ENCODE measurements at regions not wholly inside any gene's neighbourhood (a gene's known extent, or its start where the extent isn't known, plus 50 kb on each side); places are given as distances from the start of the nearest gene placed in this dataset.

GRCh38 chr13:107407074-107407473 lies 808.3 kb downstream of the LIG4 start:
- DNase-seq (ENCODE audit: extremely low read depth in 1 of 4, low spot score in 3 of 4) = no peak
- Histone ChIP-seq H4K20me1 (replicated peaks; ENCODE audit: control insufficient read depth, insufficient read depth, low read length) (no peaks in the 10 kb centered on the region), H3K27me3 (ENCODE audit: control insufficient read depth in 2 of 2, insufficient read depth in 2 of 2, low read length in 2 of 2) (no peaks in the 10 kb centered on the region), H3K9ac (ENCODE audit: insufficient read depth in 1 of 2, low read depth in 2 of 2, low read length in 2 of 2) (no peak overlapping the region), H3K36me3 (ENCODE audit: control insufficient read depth, insufficient read depth, low read length) (no peaks in the 10 kb centered on the region), H3K4me3 (no peak overlapping the region), H3K79me2 (ENCODE audit: control insufficient read depth, insufficient read depth, low read length) (no peaks in the 10 kb centered on the region), H2AFZ (ENCODE audit: low read depth, low read length) (no peak overlapping the region), H3K9me3 (replicated peaks; ENCODE audit: control insufficient read depth, insufficient read depth, low read depth, low read length) (no peaks in the 10 kb centered on the region), H3K4me1 (replicated peaks in 1 of 2; ENCODE audit: control insufficient read depth in 2 of 2, insufficient read depth in 2 of 2, low read length in 2 of 2) (no peaks in the 10 kb centered on the region), H3K4me2 (ENCODE audit: insufficient read depth, low read length) (no peak overlapping the region), H3K9me1 (ENCODE audit: control insufficient read depth, insufficient read depth, low read length) (no peaks in the 10 kb centered on the region), H3K27ac (ENCODE audit: extremely low read depth, low read depth, low read length) (no peak overlapping the region)
- no peak for FAIRE-seq
- BruUV-seq (replicated peaks) = no TSS peak
- ChIA-PET CTCF (ENCODE audit: low intra/inter-chr PET ratio) (no interaction called here), POLR2A (no interaction called here)
- intact Hi-C loops (cut with micrococcal nuclease) = no loop called here
- in situ Hi-C loops (cut with MboI) = no loop called here
- TF ChIP-seq ZNF583 (CRISPR knock-in tag; IDR thresholded peaks at IDR 0.05) (no peak), HMG20B (CRISPR knock-in tag; IDR thresholded peaks at IDR 0.05) (no peak), ZBTB17 (CRISPR knock-in tag; IDR thresholded peaks at IDR 0.05) (no peak), ZSCAN29 (IDR thresholded peaks at IDR 0.05) (no peak), CBFA2T2 (conservative IDR thresholded peaks at IDR 0.05) (no peak)
- WGBS (ENCODE audit: insufficient coverage, low coverage, missing lambda C conversion rate) = 7% methylated on average over 3 of the region's 3 CpGs
- ATAC-seq = no peak

- POLR2A ChIA-PET = no interaction called here
- H3K4me3 ChIP-seq = no peak overlapping the region
- intact Hi-C loops (cut with micrococcal nuclease) (no loop called here), in situ Hi-C loops (cut with MboI) (no loop called here)
- CTCF ChIA-PET (ENCODE audit: low intra/inter-chr PET ratio) = no interaction called here
- H3K9ac ChIP-seq (ENCODE audit: insufficient read depth in 1 of 2, low read depth in 2 of 2, low read length in 2 of 2) = no peak overlapping the region
- H3K9me3 ChIP-seq (replicated peaks; ENCODE audit: control insufficient read depth, insufficient read depth, low read depth, low read length) = no peaks in the 10 kb centered on the region
- DNase-seq (ENCODE audit: extremely low read depth in 1 of 4, low spot score in 3 of 4) = no peak
- no peak overlapping the region for H2AFZ ChIP-seq (ENCODE audit: low read depth, low read length)
- no TSS peak for BruUV-seq (replicated peaks)
- H4K20me1 ChIP-seq (replicated peaks; ENCODE audit: control insufficient read depth, insufficient read depth, low read length) = no peaks in the 10 kb centered on the region
- H3K4me1 ChIP-seq (replicated peaks in 1 of 2; ENCODE audit: control insufficient read depth in 2 of 2, insufficient read depth in 2 of 2, low read length in 2 of 2) = no peaks in the 10 kb centered on the region
- WGBS (ENCODE audit: insufficient coverage, low coverage, missing lambda C conversion rate) = 0% methylated on average over 7 of the region's 7 CpGs
- no peak overlapping the region for H3K4me2 ChIP-seq (ENCODE audit: insufficient read depth, low read length)
- H3K9me1 ChIP-seq (ENCODE audit: control insufficient read depth, insufficient read depth, low read length) = no peaks in the 10 kb centered on the region
- no peaks in the 10 kb centered on the region for H3K79me2 ChIP-seq (ENCODE audit: control insufficient read depth, insufficient read depth, low read length)
- no peak for ATAC-seq
- no peaks in the 10 kb centered on the region for H3K27me3 ChIP-seq (ENCODE audit: control insufficient read depth in 2 of 2, insufficient read depth in 2 of 2, low read length in 2 of 2)
- no peak for FAIRE-seq
- no peaks in the 10 kb centered on the region for H3K36me3 ChIP-seq (ENCODE audit: control insufficient read depth, insufficient read depth, low read length)
- H3K27ac ChIP-seq (ENCODE audit: extremely low read depth, low read depth, low read length) = no peak overlapping the region
- TF ChIP-seq ZNF124 (CRISPR knock-in tag; IDR thresholded peaks at IDR 0.05) (no peak), TEAD2 (tag; IDR thresholded peaks at IDR 0.05) (no peak), TCF3 (CRISPR knock-in tag; IDR thresholded peaks at IDR 0.05) (no peak), RBFOX2 (IDR thresholded peaks at IDR 0.05; ENCODE audit: low read depth, low read length) (no peak), RB1 (IDR thresholded peaks at IDR 0.05; ENCODE audit: low read depth) (no peak), ZNF436 (CRISPR knock-in tag; IDR thresholded peaks at IDR 0.05) (no peak), HEY1 (CRISPR knock-in tag; IDR thresholded peaks at IDR 0.05; ENCODE audit: borderline replicate concordance) (no peak), HNRNPL (IDR thresholded peaks at IDR 0.05; ENCODE audit: low read depth, low read length) (no peak), SIN3B (IDR thresholded peaks at IDR 0.05; ENCODE audit: low read depth) (no peak), MAFG (tag; conservative IDR thresholded peaks at IDR 0.05) (no peak), CREB1 (IDR thresholded peaks at IDR 0.05) (no peak), CREB1 (CRISPR knock-in tag; IDR thresholded peaks at IDR 0.05) (no peak), ADNP (tag; IDR thresholded peaks at IDR 0.05) (no peak), BRF1 (IDR thresholded peaks at IDR 0.05; ENCODE audit: borderline replicate concordance, extremely low read depth, insufficient read length) (no peak), ZNF165 (CRISPR knock-in tag; IDR thresholded peaks at IDR 0.05; ENCODE audit: borderline replicate concordance) (no peak), ZNF764 (CRISPR knock-in tag; IDR thresholded peaks at IDR 0.05; ENCODE audit: low read depth) (no peak), TBP (optimal IDR thresholded peaks at IDR 0.05; ENCODE audit: low read depth, low read length) (no peak)
These were observed 819.2 kb downstream of the LIG4 start for GRCh38 chr13:107395927-107396662.

Measured in K562 (cell line).